HEK293 (cell line): ENCODE measurements at regions not wholly inside any gene's neighbourhood (a gene's known extent, or its start where the extent isn't known, plus 50 kb on each side); places are given as distances from the start of the nearest gene placed in this dataset.
A peak's percentile ranks its signal among the peaks of the same experiment; 100 is the strongest.

Source experiments
- HOXD13 ChIP-seq: sonication (generic); formaldehyde crosslinking; IDR thresholded peaks from 2 replicates; pipeline ENCODE4 v1.8.0; 2022; ENCODE audit warnings: missing genetic modification reagents, borderline replicate concordance
- KLF10 ChIP-seq: fragments of 450-650 bp; IDR thresholded peaks from 2 replicates; pipeline ENCODE4 v1.5.1; 2018; ENCODE audit warnings: missing biosample characterization, mild to moderate bottlenecking, missing genetic modification characterization
- ZBTB8A ChIP-seq: fragments of 450-650 bp; formaldehyde crosslinking; IDR thresholded peaks from 2 replicates; pipeline ENCODE4 v1.5.1; 2016; ENCODE audit warnings: missing biosample characterization, missing genetic modification characterization
- ZEB2 ChIP-seq: fragments of 450-650 bp; formaldehyde crosslinking; IDR thresholded peaks from 2 replicates; pipeline ENCODE4 v1.5.1; 2016; ENCODE audit warnings: missing biosample characterization, missing genetic modification characterization
- ZNF132 ChIP-seq: fragments of 450-650 bp; formaldehyde crosslinking; IDR thresholded peaks from 2 replicates; pipeline ENCODE4 v1.5.1; 2017; ENCODE audit warnings: missing biosample characterization, missing genetic modification characterization, borderline replicate concordance
- ZNF24 ChIP-seq: fragments of 450-650 bp; formaldehyde crosslinking; IDR thresholded peaks from 2 replicates; pipeline ENCODE4 v1.5.1; 2016; ENCODE audit warnings: missing biosample characterization, missing genetic modification characterization
- ZNF292 ChIP-seq: fragments of 450-650 bp; formaldehyde crosslinking; IDR thresholded peaks from 2 replicates; pipeline ENCODE4 v1.5.1; 2016; ENCODE audit warnings: low read depth, missing biosample characterization, missing genetic modification characterization, borderline replicate concordance
- ZNF324 ChIP-seq: fragments of 450-650 bp; formaldehyde crosslinking; IDR thresholded peaks from 2 replicates; pipeline ENCODE4 v1.5.1; 2016; ENCODE audit warnings: missing biosample characterization, missing genetic modification characterization
- ZNF335 ChIP-seq: fragments of 450-650 bp; formaldehyde crosslinking; conservative IDR thresholded peaks from 2 replicates; pipeline ENCODE4 v1.5.1; 2016; ENCODE audit warnings: missing biosample characterization, missing genetic modification characterization
- ZNF571 ChIP-seq: fragments of 450-650 bp; formaldehyde crosslinking; IDR thresholded peaks from 2 replicates; pipeline ENCODE4 v1.5.0; 2017; ENCODE audit warnings: missing biosample characterization, missing genetic modification characterization
- ZNF600 ChIP-seq: fragments of 450-650 bp; formaldehyde crosslinking; IDR thresholded peaks from 2 replicates; pipeline ENCODE4 v1.5.1; 2016; ENCODE audit warnings: missing biosample characterization, missing genetic modification characterization
- ZNF670 ChIP-seq: fragments of 450-650 bp; formaldehyde crosslinking; IDR thresholded peaks from 2 replicates; pipeline ENCODE4 v1.5.1; 2016; ENCODE audit warnings: missing biosample characterization, missing genetic modification characterization, low read depth
- ZNF792 ChIP-seq: fragments of 450-650 bp; formaldehyde crosslinking; IDR thresholded peaks from 2 replicates; pipeline ENCODE4 v1.5.1; 2016; ENCODE audit warnings: missing biosample characterization, missing genetic modification characterization
- TF ChIP-seq, protein P1 (sequence below): fragments of 450-650 bp; IDR thresholded peaks from 2 replicates; pipeline ENCODE4 v1.5.1; 2018; ENCODE audit warnings: missing biosample characterization, mild to moderate bottlenecking, missing genetic modification characterization
- TF ChIP-seq, protein P2 (sequence below): fragments of 450-650 bp; formaldehyde crosslinking; conservative IDR thresholded peaks from 2 replicates; pipeline ENCODE4 v1.5.1; 2016; ENCODE audit warnings: low read depth, missing biosample characterization, missing genetic modification characterization
- TF ChIP-seq, protein P3 (sequence below): fragments of 450-650 bp; formaldehyde crosslinking; IDR thresholded peaks from 2 replicates; pipeline ENCODE4; 2016; ENCODE audit warnings: missing biosample characterization, missing genetic modification characterization
- TF ChIP-seq, protein P4 (sequence below): fragments of 450-650 bp; formaldehyde crosslinking; IDR thresholded peaks from 2 replicates; pipeline ENCODE4 v1.5.1; 2016; ENCODE audit warnings: missing biosample characterization, missing genetic modification characterization
- TF ChIP-seq, protein P5 (sequence below): fragments of 450-650 bp; formaldehyde crosslinking; IDR thresholded peaks from 2 replicates; pipeline ENCODE4 v1.5.1; 2016; ENCODE audit warnings: missing biosample characterization, missing genetic modification characterization
- TF ChIP-seq, protein P6 (sequence below): fragments of 450-650 bp; formaldehyde crosslinking; IDR thresholded peaks from 2 replicates; pipeline ENCODE4 v1.5.1; 2016; ENCODE audit warnings: missing biosample characterization, missing genetic modification characterization, low read depth
- TF ChIP-seq, protein P7 (sequence below): fragments of 450-650 bp; formaldehyde crosslinking; IDR thresholded peaks from 2 replicates; pipeline ENCODE4 v1.5.1; 2017; ENCODE audit warnings: missing biosample characterization, missing genetic modification characterization
- TF ChIP-seq, protein P8 (sequence below): fragments of 450-650 bp; formaldehyde crosslinking; IDR thresholded peaks from 2 replicates; pipeline ENCODE4 v1.5.1; 2017; ENCODE audit warnings: missing biosample characterization, missing genetic modification characterization

DNA sequence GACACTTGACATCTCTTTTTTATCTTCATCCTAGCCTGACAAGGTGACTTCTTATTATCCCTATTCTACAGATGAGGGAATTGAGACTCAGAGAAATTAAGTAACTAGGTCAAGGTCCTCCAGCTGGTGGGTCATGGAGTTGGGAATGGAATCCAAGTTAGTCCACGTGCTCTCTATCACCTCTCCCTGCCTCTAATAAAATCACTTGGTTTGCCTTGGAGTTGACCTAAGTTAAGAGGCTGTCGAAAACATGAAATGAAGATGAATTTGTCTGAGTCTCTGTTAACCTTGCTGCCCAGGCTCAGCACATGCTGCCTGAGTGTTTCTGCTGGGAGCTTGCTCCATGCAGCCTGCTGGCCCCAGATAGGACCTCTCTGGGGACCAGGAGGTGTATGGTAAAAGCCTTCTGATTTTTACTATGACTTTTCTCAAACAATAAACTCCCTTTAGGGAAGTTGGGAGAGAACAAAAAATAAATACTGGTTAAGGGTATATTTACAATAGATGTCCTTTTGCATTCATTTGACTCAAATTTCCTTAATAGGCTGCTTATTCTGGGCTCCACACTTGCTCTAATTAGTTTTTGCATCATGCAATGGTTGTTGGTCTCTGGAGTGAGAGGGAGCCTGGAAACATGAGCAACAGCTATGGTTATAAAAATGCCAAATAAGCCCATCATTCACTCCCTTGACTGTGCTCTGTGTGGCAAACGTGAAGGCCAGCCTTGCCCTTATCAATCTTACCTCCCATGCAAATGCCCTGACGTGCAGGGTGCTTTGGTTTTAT lies 61.6 kb upstream of the DHX15 start (continued):
- TF ChIP-seq, protein P1, sequence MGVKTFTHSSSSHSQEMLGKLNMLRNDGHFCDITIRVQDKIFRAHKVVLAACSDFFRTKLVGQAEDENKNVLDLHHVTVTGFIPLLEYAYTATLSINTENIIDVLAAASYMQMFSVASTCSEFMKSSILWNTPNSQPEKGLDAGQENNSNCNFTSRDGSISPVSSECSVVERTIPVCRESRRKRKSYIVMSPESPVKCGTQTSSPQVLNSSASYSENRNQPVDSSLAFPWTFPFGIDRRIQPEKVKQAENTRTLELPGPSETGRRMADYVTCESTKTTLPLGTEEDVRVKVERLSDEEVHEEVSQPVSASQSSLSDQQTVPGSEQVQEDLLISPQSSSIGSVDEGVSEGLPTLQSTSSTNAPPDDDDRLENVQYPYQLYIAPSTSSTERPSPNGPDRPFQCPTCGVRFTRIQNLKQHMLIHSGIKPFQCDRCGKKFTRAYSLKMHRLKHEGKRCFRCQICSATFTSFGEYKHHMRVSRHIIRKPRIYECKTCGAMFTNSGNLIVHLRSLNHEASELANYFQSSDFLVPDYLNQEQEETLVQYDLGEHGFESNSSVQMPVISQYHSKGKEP: peak; percentile 82
- TF ChIP-seq ZNF600 (no peak), ZNF571 (tag by site-specific recombination) (no peak), ZNF335 (tag by site-specific recombination) (peak; percentile 41; the same call in 1 of the 2 replicates), HOXD13 (no peak), ZEB2 (tag by site-specific recombination) (0 out of 2 replicates have a peak, but pooled peaks have one; percentile 17), ZNF292 (tag by site-specific recombination) (no peak), ZNF324 (tag by site-specific recombination) (no peak), KLF10 (tag by site-specific recombination) (no peak), ZBTB8A (0 out of 2 replicates have a peak, but pooled peaks have one; percentile 15), ZNF792 (tag by site-specific recombination) (no peak), ZNF132 (tag by site-specific recombination) (no peak), ZNF670 (tag by site-specific recombination) (no peak), ZNF24 (tag by site-specific recombination) (no peak)
- TF ChIP-seq, protein P2, sequence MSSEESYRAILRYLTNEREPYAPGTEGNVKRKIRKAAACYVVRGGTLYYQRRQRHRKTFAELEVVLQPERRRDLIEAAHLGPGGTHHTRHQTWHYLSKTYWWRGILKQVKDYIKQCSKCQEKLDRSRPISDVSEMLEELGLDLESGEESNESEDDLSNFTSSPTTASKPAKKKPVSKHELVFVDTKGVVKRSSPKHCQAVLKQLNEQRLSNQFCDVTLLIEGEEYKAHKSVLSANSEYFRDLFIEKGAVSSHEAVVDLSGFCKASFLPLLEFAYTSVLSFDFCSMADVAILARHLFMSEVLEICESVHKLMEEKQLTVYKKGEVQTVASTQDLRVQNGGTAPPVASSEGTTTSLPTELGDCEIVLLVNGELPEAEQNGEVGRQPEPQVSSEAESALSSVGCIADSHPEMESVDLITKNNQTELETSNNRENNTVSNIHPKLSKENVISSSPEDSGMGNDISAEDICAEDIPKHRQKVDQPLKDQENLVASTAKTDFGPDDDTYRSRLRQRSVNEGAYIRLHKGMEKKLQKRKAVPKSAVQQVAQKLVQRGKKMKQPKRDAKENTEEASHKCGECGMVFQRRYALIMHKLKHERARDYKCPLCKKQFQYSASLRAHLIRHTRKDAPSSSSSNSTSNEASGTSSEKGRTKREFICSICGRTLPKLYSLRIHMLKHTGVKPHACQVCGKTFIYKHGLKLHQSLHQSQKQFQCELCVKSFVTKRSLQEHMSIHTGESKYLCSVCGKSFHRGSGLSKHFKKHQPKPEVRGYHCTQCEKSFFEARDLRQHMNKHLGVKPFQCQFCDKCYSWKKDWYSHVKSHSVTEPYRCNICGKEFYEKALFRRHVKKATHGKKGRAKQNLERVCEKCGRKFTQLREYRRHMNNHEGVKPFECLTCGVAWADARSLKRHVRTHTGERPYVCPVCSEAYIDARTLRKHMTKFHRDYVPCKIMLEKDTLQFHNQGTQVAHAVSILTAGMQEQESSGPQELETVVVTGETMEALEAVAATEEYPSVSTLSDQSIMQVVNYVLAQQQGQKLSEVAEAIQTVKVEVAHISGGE (tag by site-specific recombination): no peak
- TF ChIP-seq, protein P3, sequence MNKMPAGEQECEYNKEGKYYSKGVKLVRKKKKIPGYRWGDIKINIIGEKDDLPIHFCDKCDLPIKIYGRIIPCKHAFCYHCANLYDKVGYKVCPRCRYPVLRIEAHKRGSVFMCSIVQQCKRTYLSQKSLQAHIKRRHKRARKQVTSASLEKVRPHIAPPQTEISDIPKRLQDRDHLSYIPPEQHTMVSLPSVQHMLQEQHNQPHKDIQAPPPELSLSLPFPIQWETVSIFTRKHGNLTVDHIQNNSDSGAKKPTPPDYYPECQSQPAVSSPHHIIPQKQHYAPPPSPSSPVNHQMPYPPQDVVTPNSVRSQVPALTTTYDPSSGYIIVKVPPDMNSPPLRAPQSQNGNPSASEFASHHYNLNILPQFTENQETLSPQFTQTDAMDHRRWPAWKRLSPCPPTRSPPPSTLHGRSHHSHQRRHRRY (tag by site-specific recombination): no peak
- TF ChIP-seq, protein P4, sequence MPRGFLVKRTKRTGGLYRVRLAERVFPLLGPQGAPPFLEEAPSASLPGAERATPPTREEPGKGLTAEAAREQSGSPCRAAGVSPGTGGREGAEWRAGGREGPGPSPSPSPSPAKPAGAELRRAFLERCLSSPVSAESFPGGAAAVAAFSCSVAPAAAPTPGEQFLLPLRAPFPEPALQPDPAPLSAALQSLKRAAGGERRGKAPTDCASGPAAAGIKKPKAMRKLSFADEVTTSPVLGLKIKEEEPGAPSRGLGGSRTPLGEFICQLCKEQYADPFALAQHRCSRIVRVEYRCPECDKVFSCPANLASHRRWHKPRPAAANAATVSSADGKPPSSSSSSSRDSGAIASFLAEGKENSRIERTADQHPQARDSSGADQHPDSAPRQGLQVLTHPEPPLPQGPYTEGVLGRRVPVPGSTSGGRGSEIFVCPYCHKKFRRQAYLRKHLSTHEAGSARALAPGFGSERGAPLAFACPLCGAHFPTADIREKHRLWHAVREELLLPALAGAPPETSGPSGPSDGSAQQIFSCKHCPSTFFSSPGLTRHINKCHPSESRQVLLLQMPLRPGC (tag by site-specific recombination): 0 out of 2 replicates have a peak, but pooled peaks have one; percentile 20
- TF ChIP-seq, protein P5, sequence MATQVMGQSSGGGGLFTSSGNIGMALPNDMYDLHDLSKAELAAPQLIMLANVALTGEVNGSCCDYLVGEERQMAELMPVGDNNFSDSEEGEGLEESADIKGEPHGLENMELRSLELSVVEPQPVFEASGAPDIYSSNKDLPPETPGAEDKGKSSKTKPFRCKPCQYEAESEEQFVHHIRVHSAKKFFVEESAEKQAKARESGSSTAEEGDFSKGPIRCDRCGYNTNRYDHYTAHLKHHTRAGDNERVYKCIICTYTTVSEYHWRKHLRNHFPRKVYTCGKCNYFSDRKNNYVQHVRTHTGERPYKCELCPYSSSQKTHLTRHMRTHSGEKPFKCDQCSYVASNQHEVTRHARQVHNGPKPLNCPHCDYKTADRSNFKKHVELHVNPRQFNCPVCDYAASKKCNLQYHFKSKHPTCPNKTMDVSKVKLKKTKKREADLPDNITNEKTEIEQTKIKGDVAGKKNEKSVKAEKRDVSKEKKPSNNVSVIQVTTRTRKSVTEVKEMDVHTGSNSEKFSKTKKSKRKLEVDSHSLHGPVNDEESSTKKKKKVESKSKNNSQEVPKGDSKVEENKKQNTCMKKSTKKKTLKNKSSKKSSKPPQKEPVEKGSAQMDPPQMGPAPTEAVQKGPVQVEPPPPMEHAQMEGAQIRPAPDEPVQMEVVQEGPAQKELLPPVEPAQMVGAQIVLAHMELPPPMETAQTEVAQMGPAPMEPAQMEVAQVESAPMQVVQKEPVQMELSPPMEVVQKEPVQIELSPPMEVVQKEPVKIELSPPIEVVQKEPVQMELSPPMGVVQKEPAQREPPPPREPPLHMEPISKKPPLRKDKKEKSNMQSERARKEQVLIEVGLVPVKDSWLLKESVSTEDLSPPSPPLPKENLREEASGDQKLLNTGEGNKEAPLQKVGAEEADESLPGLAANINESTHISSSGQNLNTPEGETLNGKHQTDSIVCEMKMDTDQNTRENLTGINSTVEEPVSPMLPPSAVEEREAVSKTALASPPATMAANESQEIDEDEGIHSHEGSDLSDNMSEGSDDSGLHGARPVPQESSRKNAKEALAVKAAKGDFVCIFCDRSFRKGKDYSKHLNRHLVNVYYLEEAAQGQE (tag by site-specific recombination): no peak
- TF ChIP-seq, protein P6, sequence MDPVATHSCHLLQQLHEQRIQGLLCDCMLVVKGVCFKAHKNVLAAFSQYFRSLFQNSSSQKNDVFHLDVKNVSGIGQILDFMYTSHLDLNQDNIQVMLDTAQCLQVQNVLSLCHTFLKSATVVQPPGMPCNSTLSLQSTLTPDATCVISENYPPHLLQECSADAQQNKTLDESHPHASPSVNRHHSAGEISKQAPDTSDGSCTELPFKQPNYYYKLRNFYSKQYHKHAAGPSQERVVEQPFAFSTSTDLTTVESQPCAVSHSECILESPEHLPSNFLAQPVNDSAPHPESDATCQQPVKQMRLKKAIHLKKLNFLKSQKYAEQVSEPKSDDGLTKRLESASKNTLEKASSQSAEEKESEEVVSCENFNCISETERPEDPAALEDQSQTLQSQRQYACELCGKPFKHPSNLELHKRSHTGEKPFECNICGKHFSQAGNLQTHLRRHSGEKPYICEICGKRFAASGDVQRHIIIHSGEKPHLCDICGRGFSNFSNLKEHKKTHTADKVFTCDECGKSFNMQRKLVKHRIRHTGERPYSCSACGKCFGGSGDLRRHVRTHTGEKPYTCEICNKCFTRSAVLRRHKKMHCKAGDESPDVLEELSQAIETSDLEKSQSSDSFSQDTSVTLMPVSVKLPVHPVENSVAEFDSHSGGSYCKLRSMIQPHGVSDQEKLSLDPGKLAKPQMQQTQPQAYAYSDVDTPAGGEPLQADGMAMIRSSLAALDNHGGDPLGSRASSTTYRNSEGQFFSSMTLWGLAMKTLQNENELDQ (tag by site-specific recombination): no peak
- TF ChIP-seq, protein P7, sequence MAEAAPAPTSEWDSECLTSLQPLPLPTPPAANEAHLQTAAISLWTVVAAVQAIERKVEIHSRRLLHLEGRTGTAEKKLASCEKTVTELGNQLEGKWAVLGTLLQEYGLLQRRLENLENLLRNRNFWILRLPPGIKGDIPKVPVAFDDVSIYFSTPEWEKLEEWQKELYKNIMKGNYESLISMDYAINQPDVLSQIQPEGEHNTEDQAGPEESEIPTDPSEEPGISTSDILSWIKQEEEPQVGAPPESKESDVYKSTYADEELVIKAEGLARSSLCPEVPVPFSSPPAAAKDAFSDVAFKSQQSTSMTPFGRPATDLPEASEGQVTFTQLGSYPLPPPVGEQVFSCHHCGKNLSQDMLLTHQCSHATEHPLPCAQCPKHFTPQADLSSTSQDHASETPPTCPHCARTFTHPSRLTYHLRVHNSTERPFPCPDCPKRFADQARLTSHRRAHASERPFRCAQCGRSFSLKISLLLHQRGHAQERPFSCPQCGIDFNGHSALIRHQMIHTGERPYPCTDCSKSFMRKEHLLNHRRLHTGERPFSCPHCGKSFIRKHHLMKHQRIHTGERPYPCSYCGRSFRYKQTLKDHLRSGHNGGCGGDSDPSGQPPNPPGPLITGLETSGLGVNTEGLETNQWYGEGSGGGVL (tag by site-specific recombination): no peak
- TF ChIP-seq, protein P8, sequence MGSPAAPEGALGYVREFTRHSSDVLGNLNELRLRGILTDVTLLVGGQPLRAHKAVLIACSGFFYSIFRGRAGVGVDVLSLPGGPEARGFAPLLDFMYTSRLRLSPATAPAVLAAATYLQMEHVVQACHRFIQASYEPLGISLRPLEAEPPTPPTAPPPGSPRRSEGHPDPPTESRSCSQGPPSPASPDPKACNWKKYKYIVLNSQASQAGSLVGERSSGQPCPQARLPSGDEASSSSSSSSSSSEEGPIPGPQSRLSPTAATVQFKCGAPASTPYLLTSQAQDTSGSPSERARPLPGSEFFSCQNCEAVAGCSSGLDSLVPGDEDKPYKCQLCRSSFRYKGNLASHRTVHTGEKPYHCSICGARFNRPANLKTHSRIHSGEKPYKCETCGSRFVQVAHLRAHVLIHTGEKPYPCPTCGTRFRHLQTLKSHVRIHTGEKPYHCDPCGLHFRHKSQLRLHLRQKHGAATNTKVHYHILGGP (tag by site-specific recombination): no peak
